ENCODE measurements at regions not wholly inside any gene's neighbourhood (a gene's known extent, or its start where the extent isn't known, plus 50 kb on each side); places are given as distances from the start of the nearest gene placed in this dataset.

- no peak for TF ChIP-seq REST (IDR thresholded peaks at IDR 0.05; ENCODE audit: low read depth)
Measured at GRCh38 chr4:134388351-134388750, 186.8 kb upstream of the PABPC4L start (continued).

DNA sequence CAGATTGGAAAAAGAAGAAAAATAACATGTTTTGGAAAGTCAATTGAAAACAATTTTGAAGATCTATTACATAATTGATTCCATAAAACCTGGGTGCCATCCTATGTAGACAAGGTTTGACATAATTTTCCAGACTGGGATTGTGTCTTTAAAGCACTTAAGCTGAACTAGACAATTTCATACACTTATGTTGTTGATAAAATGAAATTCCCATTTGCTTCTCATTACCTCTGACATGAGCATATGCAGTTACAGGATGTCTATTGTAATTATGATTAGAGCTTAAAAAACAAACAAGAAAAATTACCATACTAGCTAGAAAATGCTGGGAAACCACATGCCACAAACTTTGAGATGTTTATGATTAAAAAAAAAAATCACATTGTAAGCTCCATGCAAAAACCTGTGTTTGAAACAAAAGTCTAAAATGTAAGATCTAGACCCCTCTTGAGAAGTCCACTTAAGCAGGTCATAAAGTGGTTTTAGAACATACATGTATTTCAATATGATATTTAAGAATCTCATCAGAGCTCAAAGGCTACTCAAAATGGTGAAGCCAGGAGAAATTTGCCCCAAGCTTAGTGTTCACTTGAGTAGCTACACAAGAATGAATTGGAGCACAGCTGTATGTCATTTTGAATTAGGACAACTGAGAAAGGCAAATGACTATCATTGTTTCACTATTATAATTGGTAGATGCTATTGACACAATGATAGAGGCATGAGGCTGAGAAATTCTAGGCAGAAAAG, 181.1 kb upstream of the PABPC4L start:
- ChIA-PET POLR2A (no interaction called here), CTCF (no interaction called here), RAD21 (ENCODE audit: low non-redundant PET in 1 of 2, low total read pairs in 2 of 2, uncharacterized antibody in 2 of 2, unreplicated experiment in 2 of 2) (no interaction called here)
- H3K79me2 ChIP-seq (ENCODE audit: insufficient read depth, low read length) = no peaks in the 10 kb centered on the region
- no peaks in the 10 kb centered on the region for H3K9me3 ChIP-seq (ENCODE audit: control insufficient read depth in 1 of 2, insufficient read depth in 1 of 2, low read depth in 1 of 2, low read length in 2 of 2)
- no peak overlapping the region for H3K9ac ChIP-seq (ENCODE audit: low read length)
- DNase-seq (ENCODE audit: low read depth, low spot score) (no peak), ATAC-seq (no peak)
- no peaks in the 10 kb centered on the region for H3K9me2 ChIP-seq (ENCODE audit: insufficient read depth)
- H3K4me1 ChIP-seq (ENCODE audit: control insufficient read depth in 1 of 2, insufficient read depth in 2 of 2, low read length in 2 of 2) = no peaks in the 10 kb centered on the region
- H3K4me3 ChIP-seq (replicated peaks in 1 of 2; ENCODE audit: low read depth in 1 of 2, low read length in 2 of 2) = no peak overlapping the region
- no peaks in the 10 kb centered on the region for H3K27me3 ChIP-seq (ENCODE audit: insufficient read depth, low read length)
- H3K36me3 ChIP-seq (ENCODE audit: control insufficient read depth in 1 of 2, insufficient read depth in 2 of 2, low read length in 2 of 2) = no peaks in the 10 kb centered on the region
- intact Hi-C loops (cut with micrococcal nuclease) = no loop called here
- no peak overlapping the region for H3K27ac ChIP-seq (ENCODE audit: low read depth, low read length)
- H4K20me1 ChIP-seq (ENCODE audit: insufficient read depth) = no peaks in the 10 kb centered on the region
- no peak overlapping the region for H3K4me2 ChIP-seq (ENCODE audit: low read length)
- BruUV-seq (replicated peaks) = no TSS peak
- no peak overlapping the region for H2AFZ ChIP-seq (ENCODE audit: low read depth, low read length, poor library complexity, severe bottlenecking)
- TF ChIP-seq SRF (IDR thresholded peaks at IDR 0.05; ENCODE audit: low read depth) = no peak
- TF ChIP-seq TCF7L2 (IDR thresholded peaks at IDR 0.05; ENCODE audit: borderline replicate concordance, extremely low read depth, insufficient read depth, insufficient read length) = no peak
- no peak for TF ChIP-seq JUND (IDR thresholded peaks at IDR 0.05)
- no peak for TF ChIP-seq SP1 (IDR thresholded peaks at IDR 0.05; ENCODE audit: low read depth)
- no peak for TF ChIP-seq ELF1 (IDR thresholded peaks at IDR 0.05; ENCODE audit: borderline replicate concordance, low read depth)
- no peak for TF ChIP-seq POLR2AphosphoS5 (IDR thresholded peaks at IDR 0.05; ENCODE audit: low read depth, low read length)
- no peak for TF ChIP-seq RAD21 (IDR thresholded peaks at IDR 0.05; ENCODE audit: low read depth)
- TF ChIP-seq ATF3 (IDR thresholded peaks at IDR 0.05) = no peak
- TF ChIP-seq EZH2phosphoT487 (IDR thresholded peaks at IDR 0.05; ENCODE audit: borderline replicate concordance) = no peak
- TF ChIP-seq, protein P1, sequence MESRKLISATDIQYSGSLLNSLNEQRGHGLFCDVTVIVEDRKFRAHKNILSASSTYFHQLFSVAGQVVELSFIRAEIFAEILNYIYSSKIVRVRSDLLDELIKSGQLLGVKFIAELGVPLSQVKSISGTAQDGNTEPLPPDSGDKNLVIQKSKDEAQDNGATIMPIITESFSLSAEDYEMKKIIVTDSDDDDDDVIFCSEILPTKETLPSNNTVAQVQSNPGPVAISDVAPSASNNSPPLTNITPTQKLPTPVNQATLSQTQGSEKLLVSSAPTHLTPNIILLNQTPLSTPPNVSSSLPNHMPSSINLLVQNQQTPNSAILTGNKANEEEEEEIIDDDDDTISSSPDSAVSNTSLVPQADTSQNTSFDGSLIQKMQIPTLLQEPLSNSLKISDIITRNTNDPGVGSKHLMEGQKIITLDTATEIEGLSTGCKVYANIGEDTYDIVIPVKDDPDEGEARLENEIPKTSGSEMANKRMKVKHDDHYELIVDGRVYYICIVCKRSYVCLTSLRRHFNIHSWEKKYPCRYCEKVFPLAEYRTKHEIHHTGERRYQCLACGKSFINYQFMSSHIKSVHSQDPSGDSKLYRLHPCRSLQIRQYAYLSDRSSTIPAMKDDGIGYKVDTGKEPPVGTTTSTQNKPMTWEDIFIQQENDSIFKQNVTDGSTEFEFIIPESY (IDR thresholded peaks at IDR 0.05; ENCODE audit: extremely low read depth, insufficient replicate concordance, low read length) = no peak
- TF ChIP-seq ZFX (IDR thresholded peaks at IDR 0.05) = no peak
- TF ChIP-seq POLR2A (IDR thresholded peaks at IDR 0.05; ENCODE audit: borderline replicate concordance, extremely low read depth, insufficient read depth, insufficient read length) = no peak
- no peak for TF ChIP-seq SIN3A (IDR thresholded peaks at IDR 0.05; ENCODE audit: low read depth)
- TF ChIP-seq EZH2 (IDR thresholded peaks at IDR 0.05) = no peak
- TF ChIP-seq EGR1 (IDR thresholded peaks at IDR 0.05; ENCODE audit: low read depth) = no peak
- no peak for TF ChIP-seq REST (IDR thresholded peaks at IDR 0.05; ENCODE audit: low read depth)

All from HCT116 (cell line).